IMR-90 (cell line): ENCODE measurements at regions not wholly inside any gene's neighbourhood (a gene's known extent, or its start where the extent isn't known, plus 50 kb on each side); places are given as distances from the start of the nearest gene placed in this dataset.

Experiments used
- BHLHE40 ChIP-seq: fragments of 150-350 bp; IDR thresholded peaks from 2 replicates; pipeline ENCODE4 v1.6.1; 2016; ENCODE audit warnings: mild to moderate bottlenecking, low read depth, low read length
- CEBPB ChIP-seq: IDR thresholded peaks from 2 replicates; pipeline ENCODE4 v1.6.1; 2012; ENCODE audit warnings: low read depth, low read length, improper control_type of control experiment
- CHD1 ChIP-seq: IDR thresholded peaks from 2 replicates; pipeline ENCODE4 v1.6.1; 2012; ENCODE audit warnings: low read depth, low read length, improper control_type of control experiment
- CTCF ChIP-seq: conservative IDR thresholded peaks from 2 replicates; pipeline ENCODE4 v1.5.1; 2012; ENCODE audit warnings: mild to moderate bottlenecking, low read depth, low read length, improper control_type of control experiment
- ELK1 ChIP-seq: fragments of 150-350 bp; IDR thresholded peaks from 2 replicates; pipeline ENCODE4 v1.6.1; 2016; ENCODE audit warnings: low read depth, mild to moderate bottlenecking, low read length, moderate library complexity, borderline replicate concordance
- MAZ ChIP-seq: IDR thresholded peaks from 2 replicates; pipeline ENCODE4 v1.6.1; 2012; ENCODE audit warnings: low read depth, mild to moderate bottlenecking, low read length, improper control_type of control experiment, moderate library complexity, borderline replicate concordance
- MXI1 ChIP-seq: IDR thresholded peaks from 2 replicates; pipeline ENCODE4 v1.6.1; 2012; ENCODE audit warnings: low read depth, mild to moderate bottlenecking, low read length, moderate library complexity, borderline replicate concordance
- POLR2A ChIP-seq: IDR thresholded peaks from 2 replicates; pipeline ENCODE4 v1.6.1; 2012; ENCODE audit warnings: mild to moderate bottlenecking, low read depth, low read length
- RAD21 ChIP-seq: IDR thresholded peaks from 2 replicates; pipeline ENCODE4 v1.6.1; 2012; ENCODE audit warnings: low read length, improper control_type of control experiment
- USF2 ChIP-seq: fragments of 150-350 bp; IDR thresholded peaks from 2 replicates; pipeline ENCODE4 v1.6.1; 2017; ENCODE audit warnings: mild to moderate bottlenecking, antibody characterized with exemption, low read length, low read depth

GRCh38 chr22:34622602-34623001, 443.4 kb upstream of the ISX start:
- no peak for TF ChIP-seq CTCF
- TF ChIP-seq RAD21, result no peak
- no peak for TF ChIP-seq MXI1
- no peak for TF ChIP-seq POLR2A
- no peak for TF ChIP-seq USF2
- TF ChIP-seq ELK1, result no peak
- TF ChIP-seq CEBPB, result no peak
- TF ChIP-seq BHLHE40, result no peak
- no peak for TF ChIP-seq MAZ
- TF ChIP-seq CHD1, result no peak
